Kidney (tissue), 13 donors: ENCODE measurements at regions not wholly inside any gene's neighbourhood (a gene's known extent, or its start where the extent isn't known, plus 50 kb on each side); places are given as distances from the start of the nearest gene placed in this dataset.

Experiments
- DNase-seq, 5 donors: peaks; one replicate each; pipeline ENCODE4 v3.0.0-alpha.2; 2013 to 2020
- FAIRE-seq: peaks from 2 replicates; lab custom pipeline; 2012; peaks lifted over from hg19 to GRCh38; lab: Jason Lieb, UNC
- H3K27ac ChIP-seq, 2 donors: one replicate each; pipeline ENCODE4 v1.7.0; 2013; ENCODE audit warnings: low read depth in 2 of 2, low read length in 2 of 2, inconsistent platforms in 1 of 2
- H3K27me3 ChIP-seq: one replicate; pipeline ENCODE4 v1.7.1; 2013; ENCODE audit warnings: low read length, inconsistent platforms; ENCODE audit not compliant: control insufficient read depth, insufficient read depth
- H3K36me3 ChIP-seq, 3 donors: one replicate each; pipeline versions ENCODE4 v1.7.0 to v1.7.1; 2013; ENCODE audit warnings: low read length in 3 of 3, control low read depth in 1 of 3, inconsistent platforms in 1 of 3; ENCODE audit not compliant: insufficient read depth in 3 of 3, control insufficient read depth in 2 of 3
- H3K4me1 ChIP-seq, 3 donors: one replicate each; pipeline versions ENCODE4 v1.7.0 to v1.7.1; 2013; ENCODE audit warnings: low read length in 3 of 3, inconsistent platforms in 1 of 3, low read depth in 1 of 3; ENCODE audit not compliant: control insufficient read depth in 2 of 3, insufficient read depth in 2 of 3
- H3K4me3 ChIP-seq, 3 donors: one replicate each; pipeline versions ENCODE4 v1.7.0 to v1.8.1; 2013; ENCODE audit warnings: low read length in 3 of 3, control low read depth in 1 of 3, inconsistent platforms in 1 of 3
- H3K9ac ChIP-seq, 3 donors: one replicate each; pipeline versions ENCODE4 v1.7.0 to v1.7.1; 2013; ENCODE audit warnings: low read length in 3 of 3, control low read depth in 1 of 3, inconsistent platforms in 1 of 3
- H3K9me3 ChIP-seq, 3 donors: one replicate each; pipeline versions ENCODE4 v1.7.0 to v1.7.1; 2013; ENCODE audit warnings: low read length in 3 of 3, control low read depth in 1 of 3, inconsistent platforms in 1 of 3; ENCODE audit not compliant: control insufficient read depth in 2 of 3, insufficient read depth in 1 of 3
- intact Hi-C: fragments of 100-400 bp; cut with DNase I; formaldehyde crosslinking; loops from one replicate; pipeline ENCODE4 v1.11.1; 2022
- TF ChIP-seq, protein P1 (sequence below): IDR thresholded peaks from 3 replicates; pipeline ENCODE4 v1.5.1; 2012; ENCODE audit warnings: mild to moderate bottlenecking, moderate library complexity, borderline replicate concordance; ENCODE audit not compliant: insufficient read depth; ENCODE audit errors: extremely low read depth
- donor health status: control.
- donor health status: control.
- donor health status: control.
- donor health status: control.
- donor health status: control.
- donor health status: DM: yes; HTN: yes; CAD: no.
- donor health status: Normal renal cell carcinoma (clear cell type).

- intact Hi-C loops = no loop called here
- no peak overlapping the region for H3K4me3 ChIP-seq
- DNase-seq (no peak), FAIRE-seq (no peak)
- H3K9ac ChIP-seq = no peak overlapping the region
- H3K27me3 ChIP-seq = peaks cover 2% of the 10 kb centered on the region
- no peaks in the 10 kb centered on the region for H3K9me3 ChIP-seq
- H3K36me3 ChIP-seq = no peaks in the 10 kb centered on the region
- TF ChIP-seq, protein P1, sequence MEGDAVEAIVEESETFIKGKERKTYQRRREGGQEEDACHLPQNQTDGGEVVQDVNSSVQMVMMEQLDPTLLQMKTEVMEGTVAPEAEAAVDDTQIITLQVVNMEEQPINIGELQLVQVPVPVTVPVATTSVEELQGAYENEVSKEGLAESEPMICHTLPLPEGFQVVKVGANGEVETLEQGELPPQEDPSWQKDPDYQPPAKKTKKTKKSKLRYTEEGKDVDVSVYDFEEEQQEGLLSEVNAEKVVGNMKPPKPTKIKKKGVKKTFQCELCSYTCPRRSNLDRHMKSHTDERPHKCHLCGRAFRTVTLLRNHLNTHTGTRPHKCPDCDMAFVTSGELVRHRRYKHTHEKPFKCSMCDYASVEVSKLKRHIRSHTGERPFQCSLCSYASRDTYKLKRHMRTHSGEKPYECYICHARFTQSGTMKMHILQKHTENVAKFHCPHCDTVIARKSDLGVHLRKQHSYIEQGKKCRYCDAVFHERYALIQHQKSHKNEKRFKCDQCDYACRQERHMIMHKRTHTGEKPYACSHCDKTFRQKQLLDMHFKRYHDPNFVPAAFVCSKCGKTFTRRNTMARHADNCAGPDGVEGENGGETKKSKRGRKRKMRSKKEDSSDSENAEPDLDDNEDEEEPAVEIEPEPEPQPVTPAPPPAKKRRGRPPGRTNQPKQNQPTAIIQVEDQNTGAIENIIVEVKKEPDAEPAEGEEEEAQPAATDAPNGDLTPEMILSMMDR = no peak
- H3K4me1 ChIP-seq = no peaks in the 10 kb centered on the region
- no peak overlapping the region for H3K27ac ChIP-seq
Measured at GRCh38 chrX:15915959-15916703, 61.5 kb upstream of the AP1S2 start.

- no peaks in the 10 kb centered on the region for H3K4me1 ChIP-seq
- FAIRE-seq (no peak), DNase-seq (no peak)
Measured at GRCh38 chrX:15914486-15914885, 59.9 kb upstream of the AP1S2 start.

GRCh38 chrX:15913146-15913545, 58.5 kb upstream of the AP1S2 start:
- H3K9ac ChIP-seq = no peak overlapping the region
- FAIRE-seq (no peak), DNase-seq (no peak)
- H3K4me3 ChIP-seq = no peak overlapping the region
- no peaks in the 10 kb centered on the region for H3K9me3 ChIP-seq
- intact Hi-C loops = no loop called here
- H3K27me3 ChIP-seq = peaks cover 12% of the 10 kb centered on the region
- no peaks in the 10 kb centered on the region for H3K4me1 ChIP-seq
- no peaks in the 10 kb centered on the region for H3K36me3 ChIP-seq
- TF ChIP-seq, protein P1 = no peak
- H3K27ac ChIP-seq = no peak overlapping the region

More at GRCh38 chrX:15914486-15914885, 59.9 kb upstream of the AP1S2 start:
- Histone ChIP-seq H3K27ac (no peak overlapping the region), H3K36me3 (no peaks in the 10 kb centered on the region), H3K27me3 (peaks cover 6% of the 10 kb centered on the region), H3K9ac (no peak overlapping the region), H3K4me3 (no peak overlapping the region), H3K9me3 (no peaks in the 10 kb centered on the region)
- intact Hi-C loops = no loop called here
- TF ChIP-seq, protein P1 = no peak
